COR-L47 (cell line): ENCODE measurements at regions not wholly inside any gene's neighbourhood (a gene's known extent, or its start where the extent isn't known, plus 50 kb on each side); places are given as distances from the start of the nearest gene placed in this dataset.
"Not testable (repeated sequence)": the region's sequence is repeated elsewhere in the genome, so short reads cannot be mapped to it uniquely, and the experiment has no call there.

Experiments
- DNase-seq: peaks from one replicate; lab custom pipeline; 2025; lab: John Stamatoyannopoulos, UW

- DNase-seq: not testable (repeated sequence)
Measured at GRCh38 chr7:116373229-116373628, 126.3 kb upstream of the CAV2 start.

GRCh38 chr7:116377721-116378120 lies 121.8 kb upstream of the CAV2 start:
- DNase-seq: no peak

- DNase-seq: no peak
Measured at GRCh38 chr7:116380025-116380424, 119.5 kb upstream of the CAV2 start.

GRCh38 chr7:116382375-116382774 lies 117.2 kb upstream of the CAV2 start:
- DNase-seq: no peak

- DNase-seq: no peak
Measured at GRCh38 chr7:116384936-116385635, 114.5 kb upstream of the CAV2 start.

GRCh38 chr7:116386674-116387073 lies 112.9 kb upstream of the CAV2 start:
- DNase-seq: no peak

GRCh38 chr7:116390363-116390762 lies 109.2 kb upstream of the CAV2 start:
- DNase-seq: no peak

- DNase-seq: no peak
Measured at GRCh38 chr7:116392806-116393205, 106.7 kb upstream of the CAV2 start.

- no peak for DNase-seq
Measured at GRCh38 chr7:116393654-116394053, 105.9 kb upstream of the CAV2 start.

- DNase-seq: no peak
Measured at GRCh38 chr7:116394106-116394505, 105.4 kb upstream of the CAV2 start.

- no peak for DNase-seq
Measured at GRCh38 chr7:116395141-116395791, 104.3 kb upstream of the CAV2 start.

- no peak for DNase-seq
Measured at GRCh38 chr7:116398672-116399071, 100.9 kb upstream of the CAV2 start.

GRCh38 chr7:116399819-116400218 lies 99.7 kb upstream of the CAV2 start:
- no peak for DNase-seq

- no peak for DNase-seq
Measured at GRCh38 chr7:116400522-116400921, 99.0 kb upstream of the CAV2 start.

- no peak for DNase-seq
Measured at GRCh38 chr7:116401711-116402110, 97.8 kb upstream of the CAV2 start.

GRCh38 chr7:116403265-116403664 lies 96.3 kb upstream of the CAV2 start:
- no peak for DNase-seq

- no peak for DNase-seq
Measured at GRCh38 chr7:116404389-116404788, 95.1 kb upstream of the CAV2 start.

- no peak for DNase-seq
Measured at GRCh38 chr7:116405810-116406209, 93.7 kb upstream of the CAV2 start.

GRCh38 chr7:116407165-116407564 lies 92.4 kb upstream of the CAV2 start:
- no peak for DNase-seq

- no peak for DNase-seq
Measured at GRCh38 chr7:116408166-116408565, 91.4 kb upstream of the CAV2 start.

- not testable (repeated sequence) for DNase-seq
Measured at GRCh38 chr7:116408831-116409453, 90.6 kb upstream of the CAV2 start.

- DNase-seq: not testable (repeated sequence)
Measured at GRCh38 chr7:116410694-116411093, 88.8 kb upstream of the CAV2 start.

GRCh38 chr7:116417593-116418345 lies 81.8 kb upstream of the CAV2 start:
- DNase-seq: no peak
